ENCODE measurements at regions not wholly inside any gene's neighbourhood (a gene's known extent, or its start where the extent isn't known, plus 50 kb on each side); places are given as distances from the start of the nearest gene placed in this dataset.
A peak's percentile ranks its signal among the peaks of the same experiment; 100 is the strongest.

GRCh38 chr3:159910991-159911663, 77.5 kb upstream of the IL12A start:
- Histone ChIP-seq H2AFZ (no peak overlapping the region), H3K4me3 (no peak overlapping the region), H3K79me2 (no peaks in the 10 kb centered on the region), H3K36me3 (replicated peaks; ENCODE audit: insufficient read depth, low read depth) (no peaks in the 10 kb centered on the region), H3K27ac (no peak overlapping the region), H3K4me1 (ENCODE audit: insufficient read depth) (peaks cover 15% of the 10 kb centered on the region), H3K27me3 (no peaks in the 10 kb centered on the region), H3K9me2 (replicated peaks; ENCODE audit: insufficient read depth) (no peaks in the 10 kb centered on the region), H3K9me3 (ENCODE audit: low read depth) (no peaks in the 10 kb centered on the region), H4K20me1 (ENCODE audit: insufficient read depth, poor library complexity, severe bottlenecking) (no peaks in the 10 kb centered on the region), H3K4me2 (no peak overlapping the region)
- WGBS (ENCODE audit: low lambda C conversion rate, missing lambda C conversion rate): 88% methylated on average over 7 of the region's 7 CpGs
- TF ChIP-seq EZH2phosphoT487 (IDR thresholded peaks at IDR 0.05; ENCODE audit: low read depth, severe bottlenecking, unreplicated experiment) (no peak), CTCF (IDR thresholded peaks at IDR 0.05; ENCODE audit: poor library complexity) (no peak), EZH2 (IDR thresholded peaks at IDR 0.05; ENCODE audit: borderline replicate concordance) (no peak)
- DNase-seq (ENCODE audit: low spot score): no peak

GRCh38 chr3:159911664-159912037, 77.0 kb upstream of the IL12A start:
- no peak overlapping the region for H3K4me2 ChIP-seq
- H3K27ac ChIP-seq: no peak overlapping the region
- peaks cover 15% of the 10 kb centered on the region for H3K4me1 ChIP-seq (ENCODE audit: insufficient read depth)
- no peaks in the 10 kb centered on the region for H3K27me3 ChIP-seq
- no peak overlapping the region for H2AFZ ChIP-seq
- H3K4me3 ChIP-seq: no peak overlapping the region
- no peaks in the 10 kb centered on the region for H3K9me2 ChIP-seq (replicated peaks; ENCODE audit: insufficient read depth)
- H3K36me3 ChIP-seq (replicated peaks; ENCODE audit: insufficient read depth, low read depth): no peaks in the 10 kb centered on the region
- H4K20me1 ChIP-seq (ENCODE audit: insufficient read depth, poor library complexity, severe bottlenecking): no peaks in the 10 kb centered on the region
- 86% methylated on average over 2 of the region's 2 CpGs for WGBS (ENCODE audit: low lambda C conversion rate, missing lambda C conversion rate)
- no peaks in the 10 kb centered on the region for H3K79me2 ChIP-seq
- H3K9me3 ChIP-seq (ENCODE audit: low read depth): no peaks in the 10 kb centered on the region
- DNase-seq (ENCODE audit: low spot score): no peak
- TF ChIP-seq EZH2phosphoT487 (IDR thresholded peaks at IDR 0.05; ENCODE audit: low read depth, severe bottlenecking, unreplicated experiment) (no peak), CTCF (IDR thresholded peaks at IDR 0.05; ENCODE audit: poor library complexity) (no peak), EZH2 (IDR thresholded peaks at IDR 0.05; ENCODE audit: borderline replicate concordance) (no peak)

GRCh38 chr3:159913712-159914414, 74.8 kb upstream of the IL12A start:
- no peaks in the 10 kb centered on the region for H3K79me2 ChIP-seq
- TF ChIP-seq EZH2phosphoT487 (IDR thresholded peaks at IDR 0.05; ENCODE audit: low read depth, severe bottlenecking, unreplicated experiment) (no peak), EZH2 (IDR thresholded peaks at IDR 0.05; ENCODE audit: borderline replicate concordance) (no peak), CTCF (IDR thresholded peaks at IDR 0.05; ENCODE audit: poor library complexity) (no peak)
- H3K4me2 ChIP-seq: no peak overlapping the region
- H3K27me3 ChIP-seq: no peaks in the 10 kb centered on the region
- H4K20me1 ChIP-seq (ENCODE audit: insufficient read depth, poor library complexity, severe bottlenecking): no peaks in the 10 kb centered on the region
- no peaks in the 10 kb centered on the region for H3K36me3 ChIP-seq (replicated peaks; ENCODE audit: insufficient read depth, low read depth)
- peak overlapping the region; percentile 39 for H3K27ac ChIP-seq
- WGBS (ENCODE audit: low lambda C conversion rate, missing lambda C conversion rate): 58% methylated on average over 1 of the region's 1 CpG
- no peaks in the 10 kb centered on the region for H3K9me2 ChIP-seq (replicated peaks; ENCODE audit: insufficient read depth)
- no peaks in the 10 kb centered on the region for H3K9me3 ChIP-seq (ENCODE audit: low read depth)
- H3K4me3 ChIP-seq: no peak overlapping the region
- no peak for DNase-seq (ENCODE audit: low spot score)
- H2AFZ ChIP-seq: no peak overlapping the region
- H3K4me1 ChIP-seq (ENCODE audit: insufficient read depth): peaks cover 15% of the 10 kb centered on the region

Measured in hepatocyte (in vitro differentiated cells).